ENCODE measurements at regions not wholly inside any gene's neighbourhood (a gene's known extent, or its start where the extent isn't known, plus 50 kb on each side); places are given as distances from the start of the nearest gene placed in this dataset.

DNA sequence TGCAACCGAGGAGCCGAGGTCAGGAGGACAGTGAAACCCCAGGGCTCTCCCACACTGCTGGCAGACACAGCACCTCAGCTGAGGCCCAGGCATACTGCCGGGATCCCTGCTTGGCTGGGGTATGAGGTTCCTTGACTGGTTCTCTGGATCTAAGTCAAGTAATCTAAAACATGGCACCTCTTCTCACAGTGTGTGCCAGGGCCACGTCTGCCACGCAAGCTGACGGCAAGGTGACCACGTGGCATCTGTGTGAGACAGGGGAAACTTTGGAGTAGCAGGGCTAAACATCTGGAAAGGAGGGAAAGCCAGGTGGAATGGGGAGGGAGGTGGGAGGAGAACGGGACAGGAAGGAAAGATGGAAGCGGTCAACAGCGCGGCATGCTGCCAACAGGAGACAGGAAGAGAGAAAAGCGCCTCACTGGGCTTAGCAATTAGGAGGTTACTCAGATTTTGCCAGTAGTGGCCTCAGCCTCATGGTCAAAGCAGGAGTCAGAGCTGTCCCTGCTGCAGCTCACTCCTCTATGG, 103.7 kb downstream of the CXCL12 start:
- TF ChIP-seq, protein P1, sequence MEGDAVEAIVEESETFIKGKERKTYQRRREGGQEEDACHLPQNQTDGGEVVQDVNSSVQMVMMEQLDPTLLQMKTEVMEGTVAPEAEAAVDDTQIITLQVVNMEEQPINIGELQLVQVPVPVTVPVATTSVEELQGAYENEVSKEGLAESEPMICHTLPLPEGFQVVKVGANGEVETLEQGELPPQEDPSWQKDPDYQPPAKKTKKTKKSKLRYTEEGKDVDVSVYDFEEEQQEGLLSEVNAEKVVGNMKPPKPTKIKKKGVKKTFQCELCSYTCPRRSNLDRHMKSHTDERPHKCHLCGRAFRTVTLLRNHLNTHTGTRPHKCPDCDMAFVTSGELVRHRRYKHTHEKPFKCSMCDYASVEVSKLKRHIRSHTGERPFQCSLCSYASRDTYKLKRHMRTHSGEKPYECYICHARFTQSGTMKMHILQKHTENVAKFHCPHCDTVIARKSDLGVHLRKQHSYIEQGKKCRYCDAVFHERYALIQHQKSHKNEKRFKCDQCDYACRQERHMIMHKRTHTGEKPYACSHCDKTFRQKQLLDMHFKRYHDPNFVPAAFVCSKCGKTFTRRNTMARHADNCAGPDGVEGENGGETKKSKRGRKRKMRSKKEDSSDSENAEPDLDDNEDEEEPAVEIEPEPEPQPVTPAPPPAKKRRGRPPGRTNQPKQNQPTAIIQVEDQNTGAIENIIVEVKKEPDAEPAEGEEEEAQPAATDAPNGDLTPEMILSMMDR (IDR thresholded peaks at IDR 0.05), result no peak
- TF ChIP-seq EP300 (IDR thresholded peaks at IDR 0.05) (no peak), POLR2AphosphoS5 (IDR thresholded peaks at IDR 0.05) (no peak), POLR2A (IDR thresholded peaks at IDR 0.05) (no peak)
